Stimulated activated CD8-positive, alpha-beta memory T cell treated with anti-CD3 and anti-CD28 coated beads, Interleukin-12 subunit alpha, Interleukin-12 subunit beta, amount 100 ng/mL, for 24 hours (primary cell): ENCODE measurements at regions not wholly inside any gene's neighbourhood (a gene's known extent, or its start where the extent isn't known, plus 50 kb on each side); places are given as distances from the start of the nearest gene placed in this dataset.
"Not testable (repeated sequence)": the region's sequence is repeated elsewhere in the genome, so short reads cannot be mapped to it uniquely, and the experiment has no call there.

Experiments
- DNase-seq: peaks from one replicate; pipeline ENCODE4 v3.0.0-alpha.2; 2020; ENCODE audit errors: extremely low read depth

DNA sequence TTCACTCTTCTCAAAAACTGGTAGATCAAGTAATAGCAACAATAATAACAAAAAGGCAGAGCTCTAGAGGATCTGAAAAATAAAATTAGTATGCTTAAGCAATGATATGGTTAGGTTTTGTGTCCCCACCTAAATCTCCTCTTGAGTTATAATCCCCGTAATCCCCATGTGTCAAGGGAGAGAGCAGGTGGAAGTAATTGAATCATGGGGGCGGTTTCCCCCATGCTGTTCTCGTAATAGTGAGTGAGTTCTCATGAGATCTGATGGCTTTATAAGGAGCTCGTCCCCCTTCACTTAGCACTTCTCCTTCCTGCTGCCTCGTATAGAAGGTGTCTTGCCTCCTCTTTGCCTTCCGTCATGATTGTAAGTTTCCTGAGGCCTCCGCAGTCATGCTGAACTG, 60.2 kb upstream of the ABHD2 start:
- no peak for DNase-seq

- DNase-seq, result no peak
Measured at GRCh38 chr15:89030311-89030710, 57.9 kb upstream of the ABHD2 start.

GRCh38 chr15:89031637-89032285, 56.5 kb upstream of the ABHD2 start:
- not testable (repeated sequence) for DNase-seq

GRCh38 chr15:89034305-89034704, 54.0 kb upstream of the ABHD2 start:
- no peak for DNase-seq

DNA sequence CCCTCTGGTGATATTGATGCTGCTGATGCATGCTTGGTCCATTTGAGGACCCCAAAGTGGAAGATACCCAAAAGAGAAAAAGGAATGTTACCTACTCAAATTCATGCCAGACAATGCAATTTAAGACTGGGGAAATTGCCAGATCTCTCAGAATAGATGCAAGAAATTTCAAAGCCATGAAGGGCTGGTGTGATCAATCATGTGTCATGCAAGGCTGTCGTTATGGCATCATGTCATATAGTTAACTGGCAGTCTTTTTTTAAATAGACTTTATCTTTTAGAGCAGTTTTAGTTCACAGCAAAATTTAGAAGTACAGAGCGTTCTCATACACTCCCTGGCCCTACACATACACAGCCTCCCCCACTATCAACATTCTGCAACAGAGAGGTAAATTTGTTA, 53.1 kb upstream of the ABHD2 start:
- no peak for DNase-seq

- DNase-seq, result no peak
Measured at GRCh38 chr15:89035658-89036057, 52.6 kb upstream of the ABHD2 start.

DNA sequence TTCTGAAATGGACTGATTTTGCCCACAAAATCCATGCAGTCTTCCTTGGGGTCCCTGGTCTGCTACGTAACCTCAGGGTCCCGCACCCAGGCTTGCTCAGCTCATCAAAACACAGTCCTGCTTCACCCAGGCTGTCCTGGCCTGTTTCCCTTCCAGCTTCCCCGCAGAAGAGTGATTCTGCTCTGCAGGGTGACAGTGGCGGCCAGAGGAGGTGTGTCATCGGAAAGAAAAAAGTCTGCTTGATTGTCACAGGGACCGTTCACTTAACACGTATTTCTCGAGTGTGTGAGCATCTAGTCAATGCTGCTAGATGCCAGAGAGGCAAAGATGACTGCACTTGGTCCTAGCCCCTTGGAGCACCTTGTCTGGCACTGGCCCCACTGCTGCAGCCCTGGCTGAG, 50.1 kb upstream of the ABHD2 start:
- no peak for DNase-seq
